H9 (cell line): ENCODE measurements at regions not wholly inside any gene's neighbourhood (a gene's known extent, or its start where the extent isn't known, plus 50 kb on each side); places are given as distances from the start of the nearest gene placed in this dataset.

Source experiments
- DNase-seq: peaks from one replicate; pipeline ENCODE4 v3.0.0-alpha.2; 2017
- H2AFZ ChIP-seq: one replicate; pipeline ENCODE4 v1.6.1; 2013; ENCODE audit warnings: mild to moderate bottlenecking, low read length, control low read depth, moderate library complexity
- H2AK5ac ChIP-seq: 2 replicates; pipeline ENCODE4 v1.6.1; 2013; ENCODE audit warnings: low read length, control low read depth, mixed read lengths; ENCODE audit not compliant: insufficient read length
- H2BK120ac ChIP-seq: one replicate; pipeline ENCODE4 v1.6.1; 2013; ENCODE audit warnings: low read depth, mild to moderate bottlenecking, low read length, control low read depth, inconsistent platforms; ENCODE audit not compliant: poor library complexity, severe bottlenecking
- H2BK12ac ChIP-seq: 2 replicates; pipeline ENCODE4 v1.6.1; 2013; ENCODE audit warnings: low read length, control low read depth, mixed read lengths, low read depth; ENCODE audit not compliant: insufficient read length
- H2BK15ac ChIP-seq: 2 replicates; pipeline ENCODE4 v1.6.1; 2013; ENCODE audit warnings: low read depth, low read length, control low read depth
- H2BK20ac ChIP-seq: one replicate; pipeline ENCODE4 v1.6.1; 2013; ENCODE audit warnings: low read depth, mild to moderate bottlenecking, low read length, control low read depth, inconsistent platforms; ENCODE audit not compliant: poor library complexity, severe bottlenecking
- H2BK5ac ChIP-seq: 2 replicates; pipeline ENCODE4 v1.6.1; 2013; ENCODE audit warnings: low read length, control low read depth, mixed read lengths; ENCODE audit not compliant: insufficient read length
- H3K14ac ChIP-seq: 2 replicates; pipeline ENCODE4 v1.6.1; 2013; ENCODE audit warnings: low read length, control low read depth; ENCODE audit not compliant: insufficient read depth
- H3K18ac ChIP-seq: 2 replicates; pipeline ENCODE4 v1.6.1; 2013; ENCODE audit warnings: low read depth, mild to moderate bottlenecking, mixed read lengths, low read length, control low read depth; ENCODE audit not compliant: insufficient read length
- H3K23ac ChIP-seq: 2 replicates; pipeline ENCODE4 v1.6.1; 2013; ENCODE audit warnings: low read length, control low read depth, mixed read lengths, low read depth; ENCODE audit not compliant: insufficient read length
- H3K23me2 ChIP-seq: 2 replicates; pipeline ENCODE4 v1.6.1; 2013; ENCODE audit warnings: low read depth, mild to moderate bottlenecking, mixed read lengths, low read length, control low read depth; ENCODE audit not compliant: insufficient read length, poor library complexity, severe bottlenecking
- H3K27ac ChIP-seq: 2 replicates; pipeline ENCODE4 v1.5.1; 2013; ENCODE audit warnings: low read length, control low read depth, mixed read lengths, low read depth; ENCODE audit not compliant: insufficient read length
- H3K27me3 ChIP-seq: 2 replicates; pipeline ENCODE4 v1.6.1; 2013; ENCODE audit warnings: low read length, control low read depth, inconsistent platforms; ENCODE audit not compliant: insufficient read depth
- H3K4ac ChIP-seq: 2 replicates; pipeline ENCODE4 v1.6.1; 2013; ENCODE audit warnings: low read depth, mild to moderate bottlenecking, control low read depth, inconsistent platforms, low read length, moderate library complexity
- H3K4me1 ChIP-seq: 2 replicates; pipeline ENCODE4 v1.6.1; 2013; ENCODE audit warnings: low read length, control low read depth, inconsistent platforms; ENCODE audit not compliant: insufficient read depth
- H3K4me2 ChIP-seq: 2 replicates; pipeline ENCODE4 v1.6.1; 2013; ENCODE audit warnings: low read length, control low read depth, mixed read lengths; ENCODE audit not compliant: insufficient read length, insufficient read depth
- H3K56ac ChIP-seq: 2 replicates; pipeline ENCODE4 v1.6.1; 2013; ENCODE audit warnings: low read depth, mild to moderate bottlenecking, mixed read lengths, low read length, control low read depth; ENCODE audit not compliant: insufficient read length
- H3K79me1 ChIP-seq: 2 replicates; pipeline ENCODE4 v1.6.1; 2013; ENCODE audit warnings: low read depth, mild to moderate bottlenecking, moderate library complexity, low read length, control low read depth, inconsistent platforms; ENCODE audit not compliant: insufficient read depth, poor library complexity, severe bottlenecking
- H3K79me2 ChIP-seq: 2 replicates; pipeline ENCODE4 v1.6.1; 2013; ENCODE audit warnings: low read length, control low read depth, inconsistent platforms; ENCODE audit not compliant: insufficient read depth
- H3K9ac ChIP-seq: 2 replicates; pipeline ENCODE4 v1.6.1; 2013; ENCODE audit warnings: low read length, control low read depth, mixed read lengths; ENCODE audit not compliant: insufficient read length; ENCODE audit errors: extremely low read depth
- H3K9me3 ChIP-seq: one replicate; pipeline ENCODE4 v1.6.1; 2013; ENCODE audit warnings: low read depth, low read length, inconsistent platforms; ENCODE audit not compliant: control insufficient read depth
- H3T11ph ChIP-seq: one replicate; pipeline ENCODE4 v1.6.1; 2013; ENCODE audit warnings: mild to moderate bottlenecking, low read length, control low read depth, inconsistent platforms
- H4K20me1 ChIP-seq: one replicate; pipeline ENCODE4 v1.6.1; 2013; ENCODE audit not compliant: control insufficient read depth, insufficient read length, insufficient read depth
- H4K5ac ChIP-seq: 2 replicates; pipeline ENCODE4 v1.6.1; 2013; ENCODE audit warnings: low read depth, mild to moderate bottlenecking, mixed read lengths, low read length, control low read depth; ENCODE audit not compliant: insufficient read length
- H4K8ac ChIP-seq: replicated peaks from 2 replicates; pipeline ENCODE4 v1.6.1; 2013; ENCODE audit warnings: low read length, control low read depth, mixed read lengths, low read depth; ENCODE audit not compliant: insufficient read length
- H4K91ac ChIP-seq: 2 replicates; pipeline ENCODE4 v1.6.1; 2013; ENCODE audit warnings: low read depth, mild to moderate bottlenecking, moderate library complexity, mixed read lengths, low read length, control low read depth; ENCODE audit not compliant: insufficient read length
- H3K27ac Mint-ChIP-seq, 3 experiments: 2 replicates in 2 of 3; 3 replicates in 1 of 3; pipeline ENCODE4 v1.8.0; 2020 to 2021; ENCODE audit warnings: mixed read lengths in 3 of 3, mild to moderate bottlenecking in 1 of 3, moderate library complexity in 1 of 3
- H3K27me3 Mint-ChIP-seq: 2 replicates; pipeline ENCODE4 v1.8.0; 2021; ENCODE audit warnings: low read depth, mild to moderate bottlenecking, moderate library complexity, mixed read lengths
- H3K36me3 Mint-ChIP-seq, 3 experiments: 2 replicates in 2 of 3; 3 replicates in 1 of 3; pipeline ENCODE4 v1.8.0; 2020 to 2021; ENCODE audit warnings: low read depth in 3 of 3, mixed read lengths in 3 of 3; ENCODE audit not compliant: insufficient read depth in 1 of 3
- H3K4me1 Mint-ChIP-seq, 2 experiments: 2 replicates each; pipeline ENCODE4 v1.8.0; 2020; ENCODE audit warnings: mixed read lengths in 2 of 2
- H3K4me3 Mint-ChIP-seq, 2 experiments: 2 replicates in 1 of 2; 3 replicates in 1 of 2; pipeline ENCODE4 v1.8.0; 2020 to 2021; ENCODE audit warnings: mild to moderate bottlenecking in 2 of 2, mixed read lengths in 2 of 2, moderate library complexity in 1 of 2
- H3K9me3 Mint-ChIP-seq, 2 experiments: 2 replicates in 1 of 2; 3 replicates in 1 of 2; pipeline ENCODE4 v1.8.0; 2020; ENCODE audit warnings: mild to moderate bottlenecking in 2 of 2, mixed read lengths in 2 of 2, moderate library complexity in 1 of 2
- WGBS: extraction: QIAGEN DNeasy Blood & Tissue Kit; methylation state at CpG from one replicate; pipeline ENCODE4 v1.1.7; 2013; ENCODE audit warnings: missing lambda C conversion rate, low lambda C conversion rate, mixed read lengths; ENCODE audit not compliant: insufficient read length; ENCODE audit errors: extremely low coverage; 5-methylcytosine and 5-hydroxymethylcytosine counted together
- TF ChIP-seq, protein P1 (sequence below): fragments of 200-600 bp; sonication (generic); conservative IDR thresholded peaks from 3 replicates; pipeline ENCODE4 v1.8.0; 2021; ENCODE audit warnings: antibody characterized with exemption, mild to moderate bottlenecking

DNA sequence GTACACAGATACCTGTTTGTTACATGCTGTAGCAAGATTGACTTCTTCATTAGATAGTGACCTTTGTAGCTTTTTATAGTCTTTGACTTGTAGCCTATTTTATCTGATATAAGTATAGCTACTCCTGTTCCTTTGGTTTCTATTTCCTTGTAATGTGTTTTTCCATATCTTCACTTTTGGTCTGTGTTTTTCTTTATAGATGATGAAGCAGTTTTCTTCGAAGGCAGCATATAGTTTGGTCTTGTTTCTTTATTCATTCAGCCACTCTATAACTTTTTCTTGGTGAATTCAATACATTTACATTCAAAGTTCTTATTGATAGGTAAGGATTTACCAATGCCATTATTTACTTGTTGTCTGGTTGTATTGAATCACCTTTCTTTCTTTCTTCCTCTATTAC is 1357.3 kb upstream of the EYS start:
- no peak overlapping the region for H4K5ac ChIP-seq
- H3K23me2 ChIP-seq: no peaks in the 10 kb centered on the region
- no peaks in the 10 kb centered on the region for H3K27me3 ChIP-seq
- TF ChIP-seq, protein P1, sequence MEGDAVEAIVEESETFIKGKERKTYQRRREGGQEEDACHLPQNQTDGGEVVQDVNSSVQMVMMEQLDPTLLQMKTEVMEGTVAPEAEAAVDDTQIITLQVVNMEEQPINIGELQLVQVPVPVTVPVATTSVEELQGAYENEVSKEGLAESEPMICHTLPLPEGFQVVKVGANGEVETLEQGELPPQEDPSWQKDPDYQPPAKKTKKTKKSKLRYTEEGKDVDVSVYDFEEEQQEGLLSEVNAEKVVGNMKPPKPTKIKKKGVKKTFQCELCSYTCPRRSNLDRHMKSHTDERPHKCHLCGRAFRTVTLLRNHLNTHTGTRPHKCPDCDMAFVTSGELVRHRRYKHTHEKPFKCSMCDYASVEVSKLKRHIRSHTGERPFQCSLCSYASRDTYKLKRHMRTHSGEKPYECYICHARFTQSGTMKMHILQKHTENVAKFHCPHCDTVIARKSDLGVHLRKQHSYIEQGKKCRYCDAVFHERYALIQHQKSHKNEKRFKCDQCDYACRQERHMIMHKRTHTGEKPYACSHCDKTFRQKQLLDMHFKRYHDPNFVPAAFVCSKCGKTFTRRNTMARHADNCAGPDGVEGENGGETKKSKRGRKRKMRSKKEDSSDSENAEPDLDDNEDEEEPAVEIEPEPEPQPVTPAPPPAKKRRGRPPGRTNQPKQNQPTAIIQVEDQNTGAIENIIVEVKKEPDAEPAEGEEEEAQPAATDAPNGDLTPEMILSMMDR: no peak
- no peak overlapping the region for H3K4me3 Mint-ChIP-seq
- H3K27ac Mint-ChIP-seq: no peak overlapping the region
- no peaks in the 10 kb centered on the region for H3K9me3 ChIP-seq
- no peak for DNase-seq
- no peak overlapping the region for H4K8ac ChIP-seq
- peaks cover 20 to 26% of the 10 kb centered on the region in 2 experiments for H3K9me3 Mint-ChIP-seq
- no peak overlapping the region for H2AFZ ChIP-seq
- whole genome bisulfite sequencing: no CpG with 5 or more reads among the region's 1 CpG
- H3K14ac ChIP-seq: no peak overlapping the region
- H3K4ac ChIP-seq: no peak overlapping the region
- peaks cover 7 to 18% (median 9%) of the 10 kb centered on the region in 3 experiments; a peak in 5 of 7 replicates for H3K36me3 Mint-ChIP-seq
- no peak overlapping the region for H2BK5ac ChIP-seq
- no peak overlapping the region for H3K4me2 ChIP-seq
- H2BK20ac ChIP-seq: no peak overlapping the region
- no peak overlapping the region for H3T11ph ChIP-seq
- H3K4me1 Mint-ChIP-seq: peaks cover 0 to 6% of the 10 kb centered on the region in 2 experiments; a peak in 1 of 4 replicates
- no peak overlapping the region for H4K91ac ChIP-seq
- H2BK15ac ChIP-seq: no peak overlapping the region
- no peak overlapping the region for H3K23ac ChIP-seq
- H2BK12ac ChIP-seq: no peak overlapping the region
- no peaks in the 10 kb centered on the region for H3K27me3 Mint-ChIP-seq
- no peaks in the 10 kb centered on the region for H3K79me2 ChIP-seq
- no peaks in the 10 kb centered on the region for H3K79me1 ChIP-seq
- H4K20me1 ChIP-seq: no peaks in the 10 kb centered on the region
- H3K56ac ChIP-seq: no peak overlapping the region
- H3K9ac ChIP-seq: no peak overlapping the region
- no peak overlapping the region for H3K27ac ChIP-seq
- H3K4me1 ChIP-seq: no peaks in the 10 kb centered on the region
- H3K18ac ChIP-seq: no peak overlapping the region
- no peak overlapping the region for H2AK5ac ChIP-seq
- no peak overlapping the region for H2BK120ac ChIP-seq
